B cell (primary cell): ENCODE measurements at regions not wholly inside any gene's neighbourhood (a gene's known extent, or its start where the extent isn't known, plus 50 kb on each side); places are given as distances from the start of the nearest gene placed in this dataset.

Experiments
- ATAC-seq: fragments of 200-7000 bp; cut with Tn5 transposase; one replicate; pipeline ENCODE4 v1.10.0; 2021; ENCODE audit warnings: low read depth, mild to moderate bottlenecking, moderate number of reproducible peaks, moderate library complexity
- CTCF ChIA-PET: fragments of 350-600 bp; sonication (Branson Sonifier 250); formaldehyde crosslinking; loops from one replicate; lab custom pipeline; 2021; ENCODE audit warnings: antibody characterized with exemption, inconsistent platforms; lab: Charles Lee
- POLR2A ChIA-PET: fragments of 350-600 bp; sonication (Branson Sonifier 250); formaldehyde crosslinking; loops from one replicate; lab custom pipeline; 2021; ENCODE audit warnings: antibody characterized with exemption; lab: Charles Lee
- DNase-seq: peaks from one replicate; pipeline ENCODE4 v3.0.0; 2013
- H2AFZ ChIP-seq: 2 replicates; pipeline ENCODE4 v1.6.1; 2012; ENCODE audit warnings: mild to moderate bottlenecking, low read depth, low read length; ENCODE audit not compliant: insufficient read depth, poor library complexity, severe bottlenecking
- H3K27ac ChIP-seq, 2 donors: 1 replicate in 1 of 2; 2 replicates in 1 of 2; pipeline ENCODE4 v1.5.1; 2012 to 2013; ENCODE audit warnings: low read length in 2 of 2, mild to moderate bottlenecking in 2 of 2, moderate library complexity in 1 of 2
- H3K27me3 ChIP-seq, 4 experiments: fragments of 200-600 bp in 1 of 4; sonication (generic) in 1 of 4; replicated peaks in 1 of 4; 1 replicate in 2 of 4; 2 replicates in 2 of 4; pipeline versions ENCODE4 v1.6.1 to v1.7.0; 2013 to 2016; ENCODE audit warnings: low read length in 3 of 4, mild to moderate bottlenecking in 2 of 4, mixed read lengths in 1 of 4, moderate library complexity in 1 of 4; ENCODE audit not compliant: insufficient read depth in 4 of 4, control insufficient read depth in 3 of 4; ENCODE audit errors: control extremely low read depth in 1 of 4
- H3K36me3 ChIP-seq, 2 experiments: replicated peaks in 1 of 2; 1 replicate in 1 of 2; 2 replicates in 1 of 2; pipeline versions ENCODE4 v1.6.1 to v1.7.1; 2013; ENCODE audit warnings: low read length in 1 of 2; ENCODE audit not compliant: insufficient read depth in 2 of 2, control insufficient read depth in 1 of 2; ENCODE audit errors: control extremely low read depth in 1 of 2, extremely low read depth in 1 of 2
- H3K4me1 ChIP-seq, 2 donors: fragments of 200-600 bp in 1 of 2; sonication (generic) in 1 of 2; 1 replicate in 1 of 2; 2 replicates in 1 of 2; pipeline versions ENCODE4 v1.5.1 to v1.6.1; 2013 to 2017; ENCODE audit warnings: low read length in 2 of 2; ENCODE audit not compliant: control insufficient read depth in 2 of 2, insufficient read depth in 2 of 2
- H3K4me2 ChIP-seq: replicated peaks from 2 replicates; pipeline ENCODE3; 2012; ENCODE audit warnings: mild to moderate bottlenecking, low read depth, low read length; ENCODE audit not compliant: poor library complexity, severe bottlenecking
- H3K4me3 ChIP-seq, 5 experiments: fragments of 200-600 bp in 1 of 5; sonication (generic) in 1 of 5; 1 replicate in 3 of 5; 2 replicates in 2 of 5; pipeline versions ENCODE4 v1.5.1 to v1.7.0; 2011 to 2016; ENCODE audit warnings: low read length in 4 of 5, mild to moderate bottlenecking in 4 of 5, low read depth in 2 of 5, control low read depth in 1 of 5, moderate library complexity in 1 of 5; ENCODE audit not compliant: insufficient read depth in 1 of 5; ENCODE audit errors: control extremely low read depth in 1 of 5, extremely low read depth in 1 of 5
- H3K79me2 ChIP-seq: fragments of 200-600 bp; sonication (generic); one replicate; pipeline ENCODE4 v1.6.0; 2016; ENCODE audit warnings: low read length; ENCODE audit not compliant: control insufficient read depth, insufficient read depth
- H3K9ac ChIP-seq: fragments of 200-600 bp; sonication (generic); 2 replicates; pipeline ENCODE4 v1.6.1; 2017; ENCODE audit warnings: mild to moderate bottlenecking, low read length, moderate library complexity
- H3K9me3 ChIP-seq, 3 donors: one replicate each; pipeline versions ENCODE4 v1.6.1 to v1.7.1; 2013; ENCODE audit warnings: low read length in 2 of 3; ENCODE audit not compliant: control insufficient read depth in 2 of 3, insufficient read depth in 1 of 3; ENCODE audit errors: control extremely low read depth in 1 of 3
- H4K20me1 ChIP-seq: 2 replicates; pipeline ENCODE4 v1.6.0; 2012; ENCODE audit warnings: mild to moderate bottlenecking, low read length; ENCODE audit not compliant: insufficient read depth, control insufficient read depth, poor library complexity, severe bottlenecking
- H3K27ac Mint-ChIP-seq: one replicate; pipeline ENCODE4 v1.8.0; 2021; ENCODE audit warnings: mixed read lengths
- H3K27me3 Mint-ChIP-seq: one replicate; pipeline ENCODE4 v1.8.0; 2021; ENCODE audit warnings: mixed read lengths
- H3K4me1 Mint-ChIP-seq: one replicate; pipeline ENCODE4 v1.8.0; 2021; ENCODE audit warnings: mixed read lengths
- H3K4me3 Mint-ChIP-seq: one replicate; pipeline ENCODE4 v1.8.0; 2021; ENCODE audit warnings: mixed read lengths
- H3K9me3 Mint-ChIP-seq: one replicate; pipeline ENCODE4 v1.8.0; 2022; ENCODE audit warnings: mixed read lengths; ENCODE audit not compliant: insufficient read depth
- CTCF ChIP-seq: fragments of 200-600 bp; IDR thresholded peaks from one replicate; pipeline ENCODE4 v1.8.0; 2022; ENCODE audit warnings: antibody characterized with exemption, mild to moderate bottlenecking
- EZH2 ChIP-seq: IDR thresholded peaks from 2 replicates; pipeline ENCODE4 v1.6.1; 2012; ENCODE audit warnings: borderline replicate concordance, low read depth, mild to moderate bottlenecking, moderate library complexity, low read length; ENCODE audit not compliant: insufficient read depth, poor library complexity, severe bottlenecking
- WGBS: methylation state at CpG from one replicate; pipeline ENCODE4 v1.1.5; 2013; ENCODE audit warnings: missing lambda C conversion rate; ENCODE audit not compliant: insufficient coverage; 5-methylcytosine and 5-hydroxymethylcytosine counted together
- intact Hi-C: fragments of 100-400 bp; cut with micrococcal nuclease; formaldehyde crosslinking; loops from one replicate; pipeline ENCODE4 v1.10.0; 2022

- Histone ChIP-seq H3K9me3 (peaks cover 0 to 8% (median 0%) of the 10 kb centered on the region in 3 donors), H3K27ac (no peak overlapping the region), H3K4me2 (no peak overlapping the region), H3K79me2 (no peaks in the 10 kb centered on the region), H4K20me1 (no peaks in the 10 kb centered on the region), H3K4me1 (no peaks in the 10 kb centered on the region), H3K9ac (no peak overlapping the region), H2AFZ (no peak overlapping the region), H3K4me3 (no peak overlapping the region), H3K36me3 (no peaks in the 10 kb centered on the region), H3K27me3 (no peaks in the 10 kb centered on the region)
- ATAC-seq (no peak), DNase-seq (no peak)
- no peak overlapping the region for H3K4me3 Mint-ChIP-seq
- no peaks in the 10 kb centered on the region for H3K27me3 Mint-ChIP-seq
- ChIA-PET CTCF (no interaction called here), POLR2A (no interaction called here)
- TF ChIP-seq CTCF (no peak), EZH2 (no peak)
- no peak overlapping the region for H3K27ac Mint-ChIP-seq
- peaks cover 7% of the 10 kb centered on the region for H3K9me3 Mint-ChIP-seq
- peaks cover 13% of the 10 kb centered on the region for H3K4me1 Mint-ChIP-seq
- intact Hi-C loops: no loop called here
These were observed 177.0 kb downstream of the RBM46 start for GRCh38 chr4:154958121-154958520.

- WGBS: no CpG with 5 or more reads among the region's 2 CpGs
- Mint-ChIP-seq H3K9me3 (peaks cover 7% of the 10 kb centered on the region), H3K4me3 (no peak overlapping the region), H3K27ac (no peak overlapping the region), H3K27me3 (no peaks in the 10 kb centered on the region), H3K4me1 (peaks cover 13% of the 10 kb centered on the region)
- H3K4me3 ChIP-seq: no peak overlapping the region
- H2AFZ ChIP-seq: no peak overlapping the region
- H3K27me3 ChIP-seq: no peaks in the 10 kb centered on the region
- no peaks in the 10 kb centered on the region for H3K79me2 ChIP-seq
- H3K9ac ChIP-seq: no peak overlapping the region
- no peaks in the 10 kb centered on the region for H3K36me3 ChIP-seq
- H3K4me1 ChIP-seq: no peaks in the 10 kb centered on the region
- ATAC-seq: no peak
- intact Hi-C loops: no loop called here
- H4K20me1 ChIP-seq: no peaks in the 10 kb centered on the region
- TF ChIP-seq EZH2 (no peak), CTCF (no peak)
- DNase-seq: no peak
- H3K27ac ChIP-seq: no peak overlapping the region
- POLR2A ChIA-PET: no interaction called here
- peaks cover 0 to 6% (median 0%) of the 10 kb centered on the region in 3 donors for H3K9me3 ChIP-seq
- no peak overlapping the region for H3K4me2 ChIP-seq
- CTCF ChIA-PET: no interaction called here
These were observed 177.7 kb downstream of the RBM46 start for GRCh38 chr4:154958621-154959358.
